NCI-H748 treated with DMSO at 0.1 percent for 48 hours (cell line): ENCODE measurements at regions not wholly inside any gene's neighbourhood (a gene's known extent, or its start where the extent isn't known, plus 50 kb on each side); places are given as distances from the start of the nearest gene placed in this dataset.
"Not testable (repeated sequence)": the region's sequence is repeated elsewhere in the genome, so short reads cannot be mapped to it uniquely, and the experiment has no call there.

Source experiments
- DNase-seq: peaks from one replicate; lab custom pipeline; 2025; lab: John Stamatoyannopoulos, UW

- DNase-seq, result no peak
Measured at GRCh38 chr3:152196782-152197181, 71.9 kb upstream of the MBNL1 start.

DNA sequence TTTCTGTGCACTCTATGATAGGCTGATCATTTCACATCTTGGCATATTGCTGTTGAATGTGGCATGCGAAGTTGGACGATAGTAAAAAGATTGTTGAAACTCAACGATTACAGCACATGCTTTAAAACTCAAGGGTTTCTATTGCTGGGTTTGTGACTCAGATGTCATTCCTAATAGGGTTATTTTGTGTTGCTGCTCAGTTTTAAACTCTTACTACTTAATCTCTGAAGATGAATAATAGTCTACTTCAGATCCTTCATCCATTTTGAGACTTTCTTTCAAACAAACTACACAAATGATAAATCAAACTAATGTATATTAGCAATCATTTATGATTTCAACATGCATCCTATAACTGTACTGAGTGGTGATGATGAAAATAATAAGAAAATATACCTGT is 71.3 kb upstream of the MBNL1 start:
- no peak for DNase-seq

DNA sequence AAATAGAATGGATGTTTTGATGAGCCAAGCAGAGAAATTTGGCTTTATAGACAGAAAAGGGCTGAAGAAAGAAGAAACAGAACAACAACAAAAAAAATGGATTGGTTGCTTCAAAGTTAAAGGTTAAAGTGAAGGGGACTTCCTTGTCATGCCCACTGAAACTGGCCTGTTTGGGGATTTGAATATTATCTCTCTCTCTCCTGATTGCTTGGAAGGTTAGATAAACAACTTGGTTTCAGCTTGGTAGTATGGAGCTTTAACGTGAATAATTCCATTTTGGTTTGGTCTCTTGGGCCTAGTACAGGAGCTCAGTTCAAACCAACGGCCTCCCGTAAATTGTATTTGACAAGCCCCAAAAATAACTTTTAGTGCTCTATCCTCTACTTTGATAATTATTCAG is 70.8 kb upstream of the MBNL1 start:
- DNase-seq, result no peak

GRCh38 chr3:152198665-152199064 is 70.1 kb upstream of the MBNL1 start:
- DNase-seq, result no peak

DNA sequence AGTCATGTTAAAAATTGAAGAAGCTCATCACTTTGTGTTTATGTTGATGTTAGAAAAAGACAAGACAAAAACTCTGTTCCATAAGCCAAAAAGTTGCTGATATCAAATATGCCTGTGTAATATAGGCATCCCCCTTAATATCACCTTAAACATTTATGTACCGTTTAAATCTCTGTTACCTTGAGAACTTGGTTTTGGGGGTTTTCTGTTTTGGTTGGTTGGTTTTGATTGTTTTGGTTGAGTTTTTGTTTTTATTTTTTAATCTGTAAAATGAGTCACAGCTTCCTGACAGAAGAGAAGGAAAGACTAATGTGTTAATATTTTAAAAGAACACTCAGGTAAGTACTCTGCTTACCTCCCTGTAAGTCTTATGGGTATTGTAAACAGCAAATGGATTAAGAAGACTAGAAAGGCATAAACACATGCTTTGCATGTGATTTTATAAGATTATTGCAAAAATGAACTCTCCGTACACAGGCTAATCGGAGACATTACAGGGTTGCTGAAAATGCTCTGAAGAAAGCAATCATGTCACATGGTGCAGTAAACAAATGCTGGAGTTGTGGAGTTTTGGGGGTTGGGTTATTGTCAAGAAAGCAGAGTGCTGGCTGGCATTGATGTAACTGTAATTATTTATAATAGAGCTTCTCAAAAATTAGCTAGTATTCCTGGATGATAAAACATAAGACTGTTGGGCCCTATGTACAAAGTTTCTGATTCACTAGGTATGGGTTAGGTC is 69.5 kb upstream of the MBNL1 start:
- no peak for DNase-seq

GRCh38 chr3:152200476-152201420 is 68.0 kb upstream of the MBNL1 start:
- DNase-seq, result no peak

GRCh38 chr3:152202976-152203626 is 65.6 kb upstream of the MBNL1 start:
- no peak for DNase-seq

GRCh38 chr3:152203652-152204051 is 65.1 kb upstream of the MBNL1 start:
- DNase-seq, result no peak

- no peak for DNase-seq
Measured at GRCh38 chr3:152204218-152204617, 64.5 kb upstream of the MBNL1 start.

GRCh38 chr3:152205097-152205593 is 63.6 kb upstream of the MBNL1 start:
- no peak for DNase-seq

DNA sequence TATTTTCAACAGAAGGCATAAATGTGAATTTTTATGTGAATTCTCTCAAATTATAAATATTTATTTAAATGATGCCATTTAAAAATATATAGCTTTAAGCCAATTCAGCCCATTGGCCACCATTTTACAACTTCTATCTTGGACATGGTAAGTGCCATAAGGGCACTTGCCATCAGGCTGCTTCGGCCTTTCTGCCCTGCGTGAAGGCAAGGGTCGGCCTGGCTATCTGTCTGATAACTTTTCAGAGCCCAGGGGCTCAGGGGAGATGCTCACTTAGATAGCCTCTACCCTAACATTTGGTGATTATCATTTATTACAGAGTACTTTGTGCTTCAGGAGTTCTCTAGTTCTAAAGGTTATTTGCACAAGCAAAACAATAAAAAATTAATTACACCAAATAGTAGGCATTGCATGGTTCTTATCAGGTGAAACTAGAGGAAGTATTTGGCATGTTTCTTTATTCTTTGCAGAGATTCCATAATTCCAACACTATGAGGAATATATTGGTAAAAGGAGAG is 62.4 kb upstream of the MBNL1 start:
- no peak for DNase-seq

DNA sequence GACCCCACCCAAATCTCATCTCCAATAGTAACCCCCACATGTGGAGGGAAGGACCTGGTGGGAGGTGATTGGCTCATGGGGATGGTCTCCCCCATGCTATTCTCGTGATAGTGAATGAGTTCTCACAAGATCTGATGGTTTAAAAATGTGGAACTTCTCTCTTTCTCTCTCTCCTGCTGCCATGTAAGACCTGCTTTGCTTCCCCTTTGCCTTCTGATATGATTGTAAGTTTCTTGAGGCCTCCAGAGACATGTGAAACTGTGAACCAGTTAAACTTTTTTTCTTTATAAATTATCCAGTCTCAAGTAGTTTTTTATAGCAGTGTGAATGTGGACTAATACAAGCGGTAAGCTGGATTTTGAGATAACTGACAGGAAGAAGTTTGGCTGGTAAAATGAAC is 60.3 kb upstream of the MBNL1 start:
- no peak for DNase-seq

- no peak for DNase-seq
Measured at GRCh38 chr3:152209060-152209459, 59.7 kb upstream of the MBNL1 start.

DNA sequence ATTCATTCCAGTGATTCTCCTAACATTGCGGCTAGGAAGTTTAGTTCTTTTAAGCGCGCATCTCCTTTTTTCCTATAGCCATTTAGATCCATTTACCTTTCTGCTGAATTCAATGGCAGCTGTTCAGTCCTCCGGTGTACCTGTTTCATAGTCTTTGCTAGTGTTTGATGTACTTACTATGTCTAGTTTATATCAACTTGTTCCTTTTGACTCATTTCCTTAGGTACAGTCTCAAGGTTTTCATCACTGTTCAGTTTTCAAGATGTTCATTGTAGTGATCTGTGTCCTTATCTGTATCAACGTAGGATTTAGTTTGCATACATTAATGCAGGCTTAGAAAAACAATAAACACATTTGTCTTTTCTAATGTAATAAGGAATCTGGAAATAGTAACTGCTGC is 59.0 kb upstream of the MBNL1 start:
- no peak for DNase-seq

DNA sequence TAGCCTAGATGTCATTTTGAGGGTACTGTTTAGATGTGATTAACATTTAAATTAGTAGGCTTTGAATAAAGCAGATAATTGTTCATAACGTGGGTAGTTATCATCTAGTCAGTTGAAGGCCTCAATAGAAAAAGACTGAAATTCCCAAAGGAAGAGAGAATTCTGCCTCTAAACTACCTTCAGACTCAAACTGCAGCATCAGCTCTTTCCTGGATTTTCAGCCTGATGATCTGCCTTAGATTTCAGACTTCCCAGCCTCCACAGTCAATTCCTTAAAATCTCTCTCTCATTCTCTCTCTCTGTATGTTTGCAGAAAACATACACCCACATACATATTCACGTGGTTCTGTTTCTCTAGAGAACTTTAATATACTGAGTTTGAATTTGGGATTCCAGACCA is 58.0 kb upstream of the MBNL1 start:
- DNase-seq, result no peak

DNA sequence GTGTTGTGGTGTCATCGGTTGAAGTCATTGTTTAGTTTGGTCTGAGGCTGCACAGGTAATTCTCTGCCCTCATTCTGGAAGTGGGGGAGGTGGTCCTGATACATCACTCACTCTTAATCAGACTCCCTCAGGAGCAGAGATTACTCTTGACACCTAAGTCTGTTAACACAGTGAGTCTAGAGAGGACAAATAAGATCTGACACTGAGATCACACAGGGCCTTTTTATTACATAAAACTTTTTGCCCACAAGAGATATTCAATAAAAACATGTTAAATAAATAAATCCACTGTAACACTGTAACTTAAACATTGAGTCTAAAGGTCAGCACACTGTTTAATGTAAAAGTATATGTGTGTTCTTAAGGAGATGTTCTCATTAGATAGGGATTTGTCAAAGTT is 57.1 kb upstream of the MBNL1 start:
- no peak for DNase-seq

DNA sequence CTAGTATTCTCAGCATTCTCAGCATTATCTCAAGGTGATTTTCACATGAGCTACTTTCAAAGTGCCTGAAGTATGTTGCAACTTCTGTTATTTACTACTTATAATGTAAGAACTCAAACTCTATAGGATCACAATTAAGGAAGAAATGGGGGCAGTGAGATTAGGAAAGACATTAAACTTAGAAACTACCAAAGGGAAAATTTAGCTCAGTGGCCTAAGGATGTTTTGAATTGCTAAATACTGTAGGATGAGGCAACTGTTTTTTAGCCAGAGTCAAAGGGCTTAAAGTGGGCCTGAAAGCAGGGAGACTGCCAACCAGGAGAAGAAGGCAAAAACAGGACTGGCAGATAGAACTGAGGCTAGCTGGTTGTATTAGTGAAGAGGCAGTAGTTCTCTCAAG is 55.5 kb upstream of the MBNL1 start:
- DNase-seq, result no peak

DNA sequence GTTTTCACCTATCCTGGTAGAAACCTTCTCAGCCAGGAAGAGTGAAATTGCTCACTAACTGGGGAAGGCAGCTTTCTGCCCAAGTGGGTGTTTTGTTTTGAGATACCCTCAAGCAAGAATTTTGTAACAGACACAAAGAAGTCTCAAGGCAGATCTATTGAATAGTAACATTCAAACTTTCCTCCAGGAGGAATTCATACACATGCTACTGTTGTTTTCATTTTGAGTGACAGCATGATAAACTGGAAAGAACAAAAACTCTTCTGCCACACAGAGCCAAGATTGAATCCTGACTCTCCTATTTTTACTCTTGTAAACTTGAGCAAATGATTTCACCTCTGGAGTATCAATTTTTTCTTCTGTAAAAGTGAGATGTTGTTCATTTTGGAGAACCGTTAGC is 54.8 kb upstream of the MBNL1 start:
- no peak for DNase-seq

DNA sequence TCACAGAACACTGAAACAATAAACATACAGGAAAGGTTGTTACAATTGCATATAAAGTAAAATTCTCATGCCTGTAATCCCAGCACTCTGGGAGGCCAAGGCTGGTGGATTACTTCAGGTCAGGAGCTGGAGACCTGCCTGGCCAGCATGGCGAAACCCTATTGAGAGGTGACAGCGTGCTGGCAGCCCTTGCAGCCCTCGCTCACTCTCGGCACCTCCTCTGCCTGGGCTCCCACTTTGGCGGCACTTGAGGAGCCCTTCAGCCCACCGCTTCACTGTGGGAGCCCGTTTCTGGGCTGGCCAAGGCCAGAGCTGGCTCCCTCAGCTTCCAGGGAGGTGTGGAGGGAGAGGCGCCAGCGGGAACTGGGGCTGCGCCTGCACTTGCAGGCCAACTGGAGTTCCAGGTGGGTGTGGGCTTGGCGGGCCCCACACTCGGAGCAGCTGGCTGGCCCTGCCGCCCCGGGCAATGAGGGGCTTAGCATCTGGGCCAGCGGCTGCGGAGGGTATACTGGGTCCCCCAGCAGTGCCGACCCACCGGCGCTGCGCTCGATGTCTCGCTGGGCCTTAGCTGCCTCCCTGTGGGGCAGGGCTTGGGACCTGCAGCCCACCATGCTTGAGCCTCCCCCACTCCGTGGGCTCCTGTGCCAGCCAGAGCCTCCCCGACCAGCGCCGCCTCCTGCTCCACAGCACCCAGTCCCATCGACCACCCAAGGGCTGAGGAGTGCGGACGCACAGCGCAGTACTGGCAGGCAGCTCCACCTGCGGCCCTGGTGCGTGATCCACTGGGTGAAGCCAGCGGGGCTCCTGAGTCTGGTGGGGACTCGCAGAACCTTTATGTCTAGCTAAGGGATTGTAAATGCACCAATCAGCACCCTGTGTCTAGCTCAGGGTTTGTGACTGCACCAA is 51.5 kb upstream of the MBNL1 start:
- DNase-seq, result not testable (repeated sequence)

GRCh38 chr3:152218602-152219001 is 50.1 kb upstream of the MBNL1 start:
- DNase-seq, result no peak
